CD4-positive, alpha-beta memory T cell (primary cell): ENCODE measurements at regions not wholly inside any gene's neighbourhood (a gene's known extent, or its start where the extent isn't known, plus 50 kb on each side); places are given as distances from the start of the nearest gene placed in this dataset.
"Not testable (repeated sequence)": the region's sequence is repeated elsewhere in the genome, so short reads cannot be mapped to it uniquely, and the experiment has no call there.

Experiments used
- CTCF ChIA-PET: fragments of 350-600 bp; sonication (Branson Sonifier 250); formaldehyde crosslinking; loops from one replicate; lab custom pipeline; 2021; ENCODE audit warnings: inconsistent platforms; ENCODE audit not compliant: partially characterized antibody; lab: Charles Lee
- POLR2A ChIA-PET: fragments of 350-600 bp; sonication (Branson Sonifier 250); formaldehyde crosslinking; loops from one replicate; lab custom pipeline; 2021; ENCODE audit not compliant: partially characterized antibody; lab: Charles Lee
- DNase-seq, 5 donors: peaks; one replicate each; pipeline versions ENCODE4 v3.0.0 to v3.0.0-alpha.2; 2020 to 2022; ENCODE audit warnings: mixed read lengths in 1 of 5
- H3K27ac ChIP-seq: one replicate; pipeline ENCODE4 v1.7.0; 2013; ENCODE audit warnings: low read depth, low read length
- H3K27me3 ChIP-seq: 2 replicates; pipeline ENCODE4 v1.7.0; 2013; ENCODE audit warnings: mild to moderate bottlenecking, low read length, moderate library complexity; ENCODE audit not compliant: insufficient read depth
- H3K36me3 ChIP-seq: 2 replicates; pipeline ENCODE4 v1.7.0; 2013; ENCODE audit warnings: mild to moderate bottlenecking, low read length, moderate library complexity; ENCODE audit not compliant: insufficient read depth
- H3K4me1 ChIP-seq: 2 replicates; pipeline ENCODE4 v1.7.0; 2013; ENCODE audit warnings: mild to moderate bottlenecking, low read length, moderate library complexity; ENCODE audit not compliant: insufficient read depth
- H3K4me3 ChIP-seq, 2 donors: one replicate each; pipeline ENCODE4 v1.7.0; 2013; ENCODE audit warnings: low read length in 2 of 2, mild to moderate bottlenecking in 1 of 2
- H3K9me3 ChIP-seq, 2 donors: one replicate each; pipeline ENCODE4 v1.7.0; 2013; ENCODE audit warnings: low read length in 2 of 2, control low read depth in 1 of 2; ENCODE audit not compliant: control insufficient read depth in 1 of 2
- H3K27ac Mint-ChIP-seq, 7 donors: one replicate each; pipeline ENCODE4 v1.8.0; 2020 to 2021; ENCODE audit warnings: mixed read lengths in 7 of 7, mild to moderate bottlenecking in 6 of 7, inconsistent platforms in 3 of 7, moderate library complexity in 3 of 7
- H3K27me3 Mint-ChIP-seq, 2 donors: one replicate each; pipeline ENCODE4 v1.8.0; 2020 to 2021; ENCODE audit warnings: mixed read lengths in 2 of 2
- H3K36me3 Mint-ChIP-seq, 2 donors: one replicate each; pipeline ENCODE4 v1.8.0; 2020 to 2021; ENCODE audit warnings: mixed read lengths in 2 of 2, inconsistent platforms in 1 of 2, mild to moderate bottlenecking in 1 of 2
- H3K4me1 Mint-ChIP-seq, 4 donors: one replicate each; pipeline ENCODE4 v1.8.0; 2020 to 2021; ENCODE audit warnings: mixed read lengths in 4 of 4, mild to moderate bottlenecking in 1 of 4
- H3K4me3 Mint-ChIP-seq, 8 donors: one replicate each; pipeline ENCODE4 v1.8.0; 2020 to 2021; ENCODE audit warnings: mixed read lengths in 8 of 8, mild to moderate bottlenecking in 7 of 8, moderate library complexity in 6 of 8, inconsistent platforms in 3 of 8
- H3K9me3 Mint-ChIP-seq, 8 donors: one replicate each; pipeline ENCODE4 v1.8.0; 2020 to 2021; ENCODE audit warnings: mixed read lengths in 8 of 8, mild to moderate bottlenecking in 5 of 8, inconsistent platforms in 3 of 8, moderate library complexity in 1 of 8
- intact Hi-C: fragments of 100-400 bp; cut with micrococcal nuclease; formaldehyde crosslinking; loops from one replicate; pipeline ENCODE4 v1.15.1; 2023

- Histone ChIP-seq H3K4me1 (no peaks in the 10 kb centered on the region), H3K9me3 (no peaks in the 10 kb centered on the region), H3K36me3 (no peaks in the 10 kb centered on the region), H3K27me3 (no peaks in the 10 kb centered on the region), H3K4me3 (no peak overlapping the region), H3K27ac (no peak overlapping the region)
- no peak overlapping the region for H3K27ac Mint-ChIP-seq
- H3K4me1 Mint-ChIP-seq: no peaks in the 10 kb centered on the region
- no peak for DNase-seq
- no peak overlapping the region for H3K4me3 Mint-ChIP-seq
- ChIA-PET CTCF (no interaction called here), POLR2A (no interaction called here)
- H3K9me3 Mint-ChIP-seq: peaks cover 6 to 24% (median 11%) of the 10 kb centered on the region in 8 donors
- H3K36me3 Mint-ChIP-seq: no peaks in the 10 kb centered on the region
- intact Hi-C loops: no loop called here
- H3K27me3 Mint-ChIP-seq: peaks cover 0 to 2% of the 10 kb centered on the region in 2 donors
These were observed 516.4 kb downstream of the ETNK1 start for GRCh38 chr12:23141335-23141734.

DNA sequence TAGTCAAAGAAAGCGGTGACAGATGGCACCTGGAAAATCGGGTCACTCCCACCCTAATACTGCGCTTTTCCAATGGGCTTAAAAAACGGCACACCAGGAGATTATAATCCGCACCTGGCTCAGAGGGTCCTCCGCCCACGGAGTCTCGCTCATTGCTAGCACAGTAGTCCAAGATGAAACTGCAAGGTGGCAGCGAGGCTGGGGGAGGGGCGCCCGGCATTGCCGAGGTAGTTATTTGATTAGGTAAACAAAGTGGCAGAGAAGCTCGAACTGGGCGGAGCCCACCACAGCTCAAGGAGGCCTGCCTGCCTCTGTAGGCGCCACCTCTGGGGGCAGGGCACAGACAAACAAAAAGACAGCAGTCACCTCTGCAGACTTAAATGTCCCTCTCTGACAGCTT, 521.1 kb downstream of the ETNK1 start:
- H3K4me1 Mint-ChIP-seq, H3K9me3 ChIP-seq, CTCF ChIA-PET, H3K36me3 ChIP-seq, H3K4me3 Mint-ChIP-seq, H3K4me3 ChIP-seq, DNase-seq, POLR2A ChIA-PET, H3K27ac ChIP-seq, H3K27me3 Mint-ChIP-seq, H3K27ac Mint-ChIP-seq, H3K36me3 Mint-ChIP-seq, H3K4me1 ChIP-seq, H3K27me3 ChIP-seq, intact Hi-C loops: not testable (repeated sequence)
- peaks cover 7 to 29% (median 16%) of the 10 kb centered on the region in 8 donors for H3K9me3 Mint-ChIP-seq

DNA sequence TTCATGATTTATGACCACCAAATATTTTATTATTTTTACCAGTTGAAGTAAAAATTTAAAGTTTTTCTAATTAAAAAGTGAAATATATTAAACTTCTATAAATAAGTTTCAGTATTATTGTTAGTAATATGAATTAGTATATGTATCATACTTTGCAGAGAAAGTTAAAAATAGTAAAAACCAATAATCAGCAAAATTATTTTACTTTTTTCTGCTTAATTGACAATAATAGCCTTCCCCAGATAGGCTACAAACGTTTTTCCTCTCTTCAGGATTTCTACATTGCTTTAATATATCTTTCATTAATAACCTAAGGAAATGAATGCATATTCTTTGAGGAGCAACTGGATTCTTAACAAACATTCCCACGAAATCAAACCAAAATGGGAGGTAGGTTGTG, 543.5 kb downstream of the ETNK1 start:
- DNase-seq: no peak
- H3K4me1 Mint-ChIP-seq: no peaks in the 10 kb centered on the region
- no peaks in the 10 kb centered on the region for H3K36me3 ChIP-seq
- H3K27ac Mint-ChIP-seq: no peak overlapping the region
- CTCF ChIA-PET: no interaction called here
- H3K9me3 ChIP-seq: no peaks in the 10 kb centered on the region
- H3K4me1 ChIP-seq: no peaks in the 10 kb centered on the region
- POLR2A ChIA-PET: no interaction called here
- no peak overlapping the region for H3K4me3 Mint-ChIP-seq
- H3K9me3 Mint-ChIP-seq: peaks cover 0 to 8% (median 3%) of the 10 kb centered on the region in 8 donors
- no peaks in the 10 kb centered on the region for H3K36me3 Mint-ChIP-seq
- H3K4me3 ChIP-seq: no peak overlapping the region
- intact Hi-C loops: no loop called here
- no peaks in the 10 kb centered on the region for H3K27me3 ChIP-seq
- no peaks in the 10 kb centered on the region for H3K27me3 Mint-ChIP-seq
- no peak overlapping the region for H3K27ac ChIP-seq

DNA sequence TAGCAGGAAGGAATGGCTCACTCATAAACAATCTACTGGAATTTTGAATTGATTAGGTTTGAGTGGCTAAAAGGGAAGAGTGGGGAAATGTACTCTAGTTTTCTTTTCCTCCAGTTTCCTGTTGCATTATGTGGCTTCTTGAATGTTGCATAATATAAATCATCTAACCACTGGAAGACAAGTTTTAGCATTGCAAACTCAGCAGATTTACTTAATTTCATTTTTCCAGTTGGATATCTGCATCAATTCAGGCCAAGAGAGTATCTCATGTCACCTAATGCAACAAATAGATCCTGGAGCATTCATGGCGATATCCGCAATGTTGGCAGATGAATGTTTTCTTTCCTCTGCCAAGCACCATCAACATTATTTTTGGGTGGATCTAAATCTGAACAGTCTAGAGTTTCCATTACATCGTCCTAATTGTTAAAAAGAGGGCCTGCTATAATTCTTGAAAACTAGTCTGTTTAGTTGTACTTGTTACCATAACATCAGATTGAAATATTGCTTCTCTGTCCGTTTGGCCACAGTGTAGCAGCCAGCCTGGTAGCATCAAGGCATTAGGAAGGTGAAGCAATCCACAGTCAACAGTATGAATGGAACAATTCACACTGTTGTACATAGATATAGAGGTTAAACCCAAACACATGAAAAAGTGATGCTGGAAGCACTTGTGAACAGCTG, 544.2 kb downstream of the ETNK1 start:
- H3K4me3 ChIP-seq: no peak overlapping the region
- Mint-ChIP-seq H3K9me3 (peaks cover 0 to 12% (median 3%) of the 10 kb centered on the region in 8 donors), H3K4me1 (no peaks in the 10 kb centered on the region), H3K27me3 (no peaks in the 10 kb centered on the region), H3K4me3 (no peak overlapping the region), H3K36me3 (no peaks in the 10 kb centered on the region), H3K27ac (no peak overlapping the region)
- no peaks in the 10 kb centered on the region for H3K27me3 ChIP-seq
- H3K9me3 ChIP-seq: no peaks in the 10 kb centered on the region
- no peaks in the 10 kb centered on the region for H3K36me3 ChIP-seq
- ChIA-PET POLR2A (no interaction called here), CTCF (no interaction called here)
- H3K4me1 ChIP-seq: no peaks in the 10 kb centered on the region
- H3K27ac ChIP-seq: no peak overlapping the region
- no peak for DNase-seq
- intact Hi-C loops: no loop called here

DNA sequence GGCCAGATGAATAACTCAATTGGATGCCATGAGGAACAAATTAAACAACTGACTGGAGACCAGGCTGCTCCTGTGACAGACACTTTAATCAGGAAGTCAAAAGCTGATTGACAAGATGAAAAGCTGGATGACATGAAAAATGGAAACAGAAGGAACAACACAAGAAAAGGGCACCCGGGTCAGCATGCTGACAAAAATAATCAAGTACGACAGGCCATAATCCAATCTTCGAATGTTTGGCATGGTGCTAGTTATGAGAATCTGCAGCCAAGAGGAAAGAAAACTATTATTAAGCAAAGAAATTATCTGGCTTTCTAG, 544.7 kb downstream of the ETNK1 start:
- Mint-ChIP-seq H3K27me3 (no peaks in the 10 kb centered on the region), H3K4me1 (no peaks in the 10 kb centered on the region), H3K36me3 (no peaks in the 10 kb centered on the region), H3K4me3 (no peak overlapping the region), H3K27ac (no peak overlapping the region), H3K9me3 (peaks cover 0 to 11% (median 3%) of the 10 kb centered on the region in 8 donors)
- no peaks in the 10 kb centered on the region for H3K4me1 ChIP-seq
- no peak for DNase-seq
- no peaks in the 10 kb centered on the region for H3K9me3 ChIP-seq
- H3K4me3 ChIP-seq: no peak overlapping the region
- no peaks in the 10 kb centered on the region for H3K36me3 ChIP-seq
- ChIA-PET POLR2A (no interaction called here), CTCF (no interaction called here)
- no peak overlapping the region for H3K27ac ChIP-seq
- intact Hi-C loops: no loop called here
- H3K27me3 ChIP-seq: no peaks in the 10 kb centered on the region

DNA sequence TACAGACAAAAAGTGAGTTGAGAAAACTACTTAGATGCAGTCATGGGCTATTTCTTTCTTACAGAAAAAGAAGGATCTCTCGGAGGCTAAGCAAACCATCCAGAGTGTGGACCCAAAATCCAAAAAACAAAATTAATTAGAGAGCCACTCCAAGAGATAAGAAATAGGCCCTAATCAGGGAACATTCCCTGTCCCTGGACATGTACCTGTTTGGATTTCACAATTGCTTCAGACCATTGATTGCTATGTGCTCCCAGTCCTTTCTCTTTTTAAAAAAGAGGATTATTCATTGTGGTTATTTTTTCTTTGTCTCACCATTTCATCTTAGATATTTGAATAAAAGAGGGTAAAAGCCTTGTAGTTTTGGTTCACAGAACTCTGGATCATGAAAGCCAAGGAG, 549.9 kb downstream of the ETNK1 start:
- POLR2A ChIA-PET: no interaction called here
- intact Hi-C loops: no loop called here
- no peaks in the 10 kb centered on the region for H3K36me3 Mint-ChIP-seq
- H3K4me3 ChIP-seq: no peak overlapping the region
- no peaks in the 10 kb centered on the region for H3K36me3 ChIP-seq
- DNase-seq: no peak
- CTCF ChIA-PET: no interaction called here
- H3K9me3 ChIP-seq: no peaks in the 10 kb centered on the region
- H3K27me3 Mint-ChIP-seq: no peaks in the 10 kb centered on the region
- H3K27ac Mint-ChIP-seq: no peak overlapping the region
- no peaks in the 10 kb centered on the region for H3K27me3 ChIP-seq
- H3K4me1 Mint-ChIP-seq: no peaks in the 10 kb centered on the region
- no peak overlapping the region for H3K27ac ChIP-seq
- peaks cover 0 to 4% (median 0%) of the 10 kb centered on the region in 8 donors for H3K9me3 Mint-ChIP-seq
- no peaks in the 10 kb centered on the region for H3K4me1 ChIP-seq
- H3K4me3 Mint-ChIP-seq: no peak overlapping the region

- Histone ChIP-seq H3K4me1 (no peaks in the 10 kb centered on the region), H3K4me3 (no peak overlapping the region), H3K36me3 (no peaks in the 10 kb centered on the region), H3K9me3 (no peaks in the 10 kb centered on the region), H3K27me3 (no peaks in the 10 kb centered on the region), H3K27ac (no peak overlapping the region)
- intact Hi-C loops: no loop called here
- Mint-ChIP-seq H3K4me3 (no peak overlapping the region), H3K36me3 (no peaks in the 10 kb centered on the region), H3K27me3 (no peaks in the 10 kb centered on the region), H3K4me1 (no peaks in the 10 kb centered on the region), H3K27ac (no peak overlapping the region), H3K9me3 (no peaks in the 10 kb centered on the region)
- CTCF ChIA-PET: no interaction called here
- POLR2A ChIA-PET: no interaction called here
- DNase-seq: no peak
These were observed 560.4 kb downstream of the ETNK1 start for GRCh38 chr12:23185346-23185745.

GRCh38 chr12:23186950-23187349, 562.0 kb downstream of the ETNK1 start:
- Mint-ChIP-seq H3K9me3 (no peaks in the 10 kb centered on the region), H3K36me3 (no peaks in the 10 kb centered on the region), H3K4me1 (no peaks in the 10 kb centered on the region), H3K27me3 (no peaks in the 10 kb centered on the region), H3K27ac (no peak overlapping the region), H3K4me3 (no peak overlapping the region)
- ChIA-PET POLR2A (no interaction called here), CTCF (interaction anchor here (1.0 kb wide), 1 partner anchor 18 kb away, joined by 4 read pairs; no protein-coding TSS in a partner anchor)
- Histone ChIP-seq H3K27me3 (no peaks in the 10 kb centered on the region), H3K36me3 (no peaks in the 10 kb centered on the region), H3K9me3 (no peaks in the 10 kb centered on the region), H3K27ac (no peak overlapping the region), H3K4me3 (no peak overlapping the region), H3K4me1 (no peaks in the 10 kb centered on the region)
- intact Hi-C loops: no loop called here
- DNase-seq: no peak
